HG03139 (cell line): ENCODE measurements at regions not wholly inside any gene's neighbourhood (a gene's known extent, or its start where the extent isn't known, plus 50 kb on each side); places are given as distances from the start of the nearest gene placed in this dataset.

Experiments used
- ATAC-seq: cut with Tn5 transposase; IDR thresholded peaks from one replicate; pipeline ENCODE4 v1.9.1; 2021; ENCODE audit not compliant: unreplicated experiment

- no peak for ATAC-seq
Measured at GRCh38 chr5:91441082-91441481, 58.0 kb upstream of the ARRDC3 start.

DNA sequence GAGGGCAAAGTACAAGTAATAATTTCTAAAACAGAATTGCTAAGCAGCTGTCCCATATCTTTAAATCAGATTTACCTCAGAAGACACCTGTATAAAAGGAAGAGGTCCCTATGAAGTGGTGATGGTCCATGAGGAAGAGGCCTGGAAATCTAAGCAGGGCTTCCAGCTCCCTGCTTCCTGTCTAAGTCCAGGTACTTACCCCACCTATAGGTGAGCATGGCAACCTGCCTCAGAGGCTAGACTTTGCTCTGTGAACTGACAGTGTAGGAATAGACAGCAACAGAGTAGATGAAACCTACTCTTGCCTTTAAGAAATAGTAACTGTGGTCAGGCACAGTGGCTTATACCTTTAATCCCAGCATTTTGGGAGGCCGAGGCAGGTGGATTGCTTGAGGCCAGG lies 55.8 kb upstream of the ARRDC3 start:
- ATAC-seq = no peak

GRCh38 chr5:91436241-91436640 lies 53.1 kb upstream of the ARRDC3 start:
- no peak for ATAC-seq

DNA sequence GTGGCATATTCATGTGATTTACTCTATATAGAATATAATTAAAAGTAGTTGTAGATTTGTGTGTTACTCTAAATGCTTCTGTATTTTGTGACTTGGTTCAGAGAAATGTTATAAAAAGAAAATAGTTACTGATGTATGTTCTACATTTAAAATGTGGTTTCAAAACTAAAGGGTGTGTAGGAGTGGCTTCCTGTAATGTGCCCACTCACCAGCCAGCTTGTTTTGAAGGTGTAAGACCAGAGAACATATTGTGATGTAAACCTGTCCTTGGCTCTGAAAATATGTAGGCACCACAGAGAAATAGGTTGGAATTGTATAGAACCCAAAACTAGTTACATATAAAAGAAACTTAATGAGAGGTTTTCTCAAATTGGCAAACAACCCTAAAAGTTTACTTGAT lies 51.2 kb upstream of the ARRDC3 start:
- no peak for ATAC-seq

DNA sequence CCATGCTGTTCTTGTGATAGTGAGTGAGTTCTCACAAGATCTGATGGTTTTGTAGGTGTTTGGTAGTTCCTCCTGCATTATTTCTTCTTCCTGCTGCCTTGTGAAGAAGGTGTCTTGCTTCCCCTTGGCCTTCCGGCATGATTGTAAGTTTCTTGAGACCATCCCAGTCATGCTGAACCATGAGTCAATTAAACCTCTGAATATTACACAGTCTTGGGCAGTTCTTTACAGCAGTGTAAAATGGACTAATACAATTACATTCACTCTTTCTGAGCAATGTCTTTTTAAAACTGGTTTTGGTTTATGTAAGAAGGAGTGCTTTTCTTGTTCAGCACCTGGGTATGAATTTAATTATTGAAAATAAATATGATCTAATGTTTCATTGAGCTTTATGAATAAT lies 50.7 kb upstream of the ARRDC3 start:
- ATAC-seq = no peak
